GM23338 (cell line): ENCODE measurements at regions not wholly inside any gene's neighbourhood (a gene's known extent, or its start where the extent isn't known, plus 50 kb on each side); places are given as distances from the start of the nearest gene placed in this dataset.

Experiments
- CTCF ChIP-seq, 2 experiments: fragments of 200-600 bp in 1 of 2; sonication (generic) in 1 of 2; conservative IDR thresholded peaks; 2 replicates each; pipeline versions ENCODE4 v1.5.1 to v1.6.1; 2016 to 2017; ENCODE audit warnings: antibody characterized with exemption in 2 of 2, low read depth in 2 of 2, mild to moderate bottlenecking in 2 of 2, moderate library complexity in 1 of 2
- EZH2 ChIP-seq: fragments of 200-600 bp; sonication (generic); IDR thresholded peaks from one replicate; pipeline ENCODE4 v1.8.0; 2017; ENCODE audit warnings: antibody characterized with exemption, mild to moderate bottlenecking, low read depth; ENCODE audit not compliant: unreplicated experiment

- TF ChIP-seq EZH2 (no peak), CTCF (conservative IDR thresholded peaks at IDR 0.05; ENCODE audit: low read depth in 2 of 2) (no peak)
Observed at GRCh38 chr1:199122532-199123311, 483.9 kb downstream of the PTPRC start.
